ENCODE measurements at regions not wholly inside any gene's neighbourhood (a gene's known extent, or its start where the extent isn't known, plus 50 kb on each side); places are given as distances from the start of the nearest gene placed in this dataset.
A peak's percentile ranks its signal among the peaks of the same experiment; 100 is the strongest.
"Not testable (repeated sequence)": the region's sequence is repeated elsewhere in the genome, so short reads cannot be mapped to it uniquely, and the experiment has no call there.

DNA sequence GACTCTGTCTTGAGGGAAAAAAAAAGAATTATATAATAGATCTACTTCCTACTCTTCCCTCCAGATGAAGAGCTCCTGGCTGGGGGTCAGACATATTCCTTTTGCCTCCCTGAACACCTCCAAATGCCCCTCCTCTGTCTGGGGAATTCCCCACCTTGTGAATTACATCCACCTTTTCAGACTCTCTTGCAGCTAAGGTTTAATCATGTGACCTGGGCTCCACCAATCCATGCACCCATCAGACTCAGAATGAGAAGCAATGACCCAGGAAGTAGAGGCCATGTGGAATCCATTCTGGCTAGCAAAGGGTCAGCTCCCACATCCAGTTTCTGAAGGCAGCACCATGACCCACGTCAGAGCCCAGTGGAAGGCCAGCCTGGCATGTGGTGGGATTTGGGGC is 93.6 kb upstream of the CUX1 start:
- Mint-ChIP-seq H3K9me3 (peaks cover 9% of the 10 kb centered on the region), H3K27ac (no peak overlapping the region)

DNA sequence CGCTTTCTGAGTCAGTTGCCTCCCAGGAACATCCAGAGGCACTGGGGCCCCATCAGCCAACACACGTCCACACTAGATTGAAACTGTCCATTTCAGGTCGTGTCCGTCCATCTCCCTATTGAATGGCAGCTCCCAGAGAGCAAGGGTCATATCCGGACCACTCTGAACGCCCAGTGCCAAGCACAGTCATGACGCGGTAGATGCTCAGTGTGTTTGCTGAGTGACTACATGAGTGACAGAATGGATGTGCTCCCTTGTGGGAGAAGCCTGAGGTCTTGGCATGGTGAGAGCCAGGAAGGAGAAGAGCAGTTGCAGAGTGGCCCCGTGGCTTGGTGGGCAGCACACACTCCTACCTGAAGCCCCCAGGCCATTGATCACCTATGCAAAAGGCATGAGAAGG is 92.5 kb upstream of the CUX1 start:
- H3K4me3 Mint-ChIP-seq, result no peak overlapping the region
- H3K27ac Mint-ChIP-seq, result no peak overlapping the region
- H3K27me3 Mint-ChIP-seq (ENCODE audit: low read depth), result no peaks in the 10 kb centered on the region
- H3K9me3 Mint-ChIP-seq, result peaks cover 9% of the 10 kb centered on the region
- no peaks in the 10 kb centered on the region for H3K36me3 Mint-ChIP-seq (ENCODE audit: low read depth)
- peaks cover 2% of the 10 kb centered on the region for H3K4me1 Mint-ChIP-seq (ENCODE audit: low read depth)

More for the DNA sequence above, 93.6 kb upstream of the CUX1 start:
- H3K4me1 Mint-ChIP-seq (ENCODE audit: low read depth), result peaks cover 2% of the 10 kb centered on the region
- no peaks in the 10 kb centered on the region for H3K27me3 Mint-ChIP-seq (ENCODE audit: low read depth)
- H3K36me3 Mint-ChIP-seq (ENCODE audit: low read depth), result no peaks in the 10 kb centered on the region
- no peak overlapping the region for H3K4me3 Mint-ChIP-seq

DNA sequence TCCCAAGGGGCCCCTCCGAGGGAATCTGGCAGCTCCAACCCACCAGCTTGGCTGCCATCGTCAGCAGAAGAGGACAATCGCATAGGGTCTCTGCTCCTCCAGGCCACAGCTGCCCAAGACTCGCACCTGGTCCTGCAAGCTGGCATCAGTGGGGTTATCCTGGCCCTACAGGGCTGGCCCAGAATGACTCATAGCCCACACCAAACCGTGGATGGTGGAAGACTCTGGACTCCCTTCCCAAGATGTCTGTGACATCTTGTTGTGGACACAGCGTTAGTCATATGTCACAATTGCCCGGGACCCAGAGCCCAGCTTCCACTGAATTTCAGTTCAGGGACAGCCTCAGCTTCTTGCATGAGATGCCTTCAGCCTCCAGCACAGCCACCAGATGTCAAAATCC is 91.5 kb upstream of the CUX1 start:
- H3K27me3 Mint-ChIP-seq (ENCODE audit: low read depth), result no peaks in the 10 kb centered on the region
- peaks cover 9% of the 10 kb centered on the region for H3K9me3 Mint-ChIP-seq
- H3K4me3 Mint-ChIP-seq, result no peak overlapping the region
- H3K27ac Mint-ChIP-seq, result no peak overlapping the region
- no peaks in the 10 kb centered on the region for H3K4me1 Mint-ChIP-seq (ENCODE audit: low read depth)
- H3K36me3 Mint-ChIP-seq (ENCODE audit: low read depth), result no peaks in the 10 kb centered on the region

DNA sequence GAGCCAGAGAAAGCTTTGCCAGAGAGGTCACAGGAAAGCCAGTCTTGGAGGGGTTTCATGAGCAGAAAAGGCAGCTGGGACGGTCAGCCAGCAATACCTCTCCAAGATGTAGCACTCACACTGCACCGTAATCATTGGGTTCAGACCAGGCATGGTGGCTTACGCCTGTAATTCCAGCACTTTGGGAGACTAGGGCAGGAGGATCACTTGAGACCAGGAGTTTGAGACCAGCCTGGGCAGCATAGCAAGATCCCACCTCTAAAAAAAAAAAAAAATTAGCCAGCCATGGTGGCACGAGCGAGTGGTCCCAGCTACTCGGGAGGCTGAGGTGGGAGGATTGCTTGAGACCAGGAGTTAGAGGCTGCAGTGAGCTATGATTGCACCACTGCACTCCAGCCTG is 90.2 kb upstream of the CUX1 start:
- H3K4me3 Mint-ChIP-seq, result no peak overlapping the region
- H3K9me3 Mint-ChIP-seq, result peaks cover 9% of the 10 kb centered on the region
- no peaks in the 10 kb centered on the region for H3K27me3 Mint-ChIP-seq (ENCODE audit: low read depth)
- no peaks in the 10 kb centered on the region for H3K4me1 Mint-ChIP-seq (ENCODE audit: low read depth)
- H3K36me3 Mint-ChIP-seq (ENCODE audit: low read depth), result no peaks in the 10 kb centered on the region
- no peak overlapping the region for H3K27ac Mint-ChIP-seq

DNA sequence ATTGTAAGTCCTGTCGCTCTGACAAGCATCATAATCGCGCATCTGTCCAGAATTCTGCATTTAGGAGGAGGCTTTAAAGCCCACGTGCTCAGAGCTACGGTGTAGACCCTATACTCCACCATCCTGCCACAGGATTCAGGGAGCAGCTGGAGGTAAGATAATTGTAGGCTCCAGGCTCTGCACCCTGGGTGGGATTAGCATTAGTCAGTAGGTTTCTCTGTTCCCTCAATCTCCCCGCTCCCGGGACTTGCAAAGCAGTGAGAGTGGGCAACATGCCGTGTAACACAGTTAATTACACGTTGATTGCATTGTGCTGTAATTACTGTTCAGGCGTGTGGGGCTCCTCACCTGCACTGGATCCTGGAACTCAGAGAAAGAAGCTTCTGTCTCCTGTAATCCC is 89.3 kb upstream of the CUX1 start:
- no peaks in the 10 kb centered on the region for H3K4me1 Mint-ChIP-seq (ENCODE audit: low read depth)
- H3K4me3 Mint-ChIP-seq, result no peak overlapping the region
- H3K27me3 Mint-ChIP-seq (ENCODE audit: low read depth), result no peaks in the 10 kb centered on the region

DNA sequence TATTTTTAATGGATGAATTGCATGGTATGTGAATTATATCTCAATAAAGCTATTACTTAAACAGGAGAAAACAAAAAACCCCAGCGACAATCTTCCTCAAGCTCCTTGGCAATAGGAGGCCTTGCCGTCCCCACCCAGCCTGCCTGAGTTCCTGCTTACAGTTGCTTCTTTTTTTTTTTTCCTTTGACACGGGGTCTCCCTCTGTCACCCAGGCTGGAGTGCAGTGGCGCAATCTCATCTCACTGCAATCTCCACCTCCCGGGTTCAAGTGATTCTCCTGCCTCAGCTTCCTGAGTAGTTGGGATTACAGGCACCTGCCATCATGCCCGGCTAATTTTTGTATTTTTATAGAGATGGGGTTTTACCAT is 88.6 kb upstream of the CUX1 start:
- not testable (repeated sequence) for H3K27ac Mint-ChIP-seq; H3K4me1 Mint-ChIP-seq (ENCODE audit: low read depth); H3K9me3 Mint-ChIP-seq; H3K4me3 Mint-ChIP-seq; H3K36me3 Mint-ChIP-seq (ENCODE audit: low read depth); H3K27me3 Mint-ChIP-seq (ENCODE audit: low read depth)

More for the DNA sequence above, 89.3 kb upstream of the CUX1 start:
- Mint-ChIP-seq H3K27ac (no peak overlapping the region), H3K9me3 (peaks cover 8% of the 10 kb centered on the region), H3K36me3 (ENCODE audit: low read depth) (no peaks in the 10 kb centered on the region)

DNA sequence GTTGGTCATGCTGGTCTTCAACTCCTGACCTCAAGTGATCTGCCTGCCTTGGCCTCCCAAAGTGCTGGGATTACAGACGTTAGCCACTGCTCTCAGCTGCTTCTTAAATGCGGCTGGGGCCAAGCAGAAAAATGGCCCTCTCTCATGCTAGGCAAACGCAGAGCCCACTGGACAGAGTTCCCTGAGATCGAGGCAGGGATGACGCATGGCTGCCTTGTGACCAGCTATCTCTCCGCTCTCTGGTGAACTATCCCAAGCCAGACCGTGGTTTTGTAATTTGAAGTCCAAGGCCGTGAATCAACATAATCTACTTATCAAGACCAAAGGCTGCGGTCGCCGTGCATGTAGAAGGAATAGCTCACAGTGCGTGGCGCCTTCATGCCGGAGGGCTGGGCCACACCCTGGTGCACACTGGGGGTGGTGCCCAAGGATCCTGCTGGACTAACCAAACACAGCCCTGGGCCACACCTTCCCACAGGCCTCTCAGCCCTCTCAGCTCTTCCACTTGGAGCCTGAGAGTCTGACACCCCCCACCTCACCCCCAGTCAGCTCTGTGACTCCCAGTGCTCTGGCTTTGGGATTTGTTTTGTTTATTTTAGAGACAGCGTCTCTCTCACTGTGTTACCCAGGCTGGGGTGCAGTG is 88.1 kb upstream of the CUX1 start:
- Mint-ChIP-seq H3K9me3 (no peaks in the 10 kb centered on the region), H3K27me3 (ENCODE audit: low read depth) (no peaks in the 10 kb centered on the region), H3K36me3 (ENCODE audit: low read depth) (no peaks in the 10 kb centered on the region), H3K4me1 (ENCODE audit: low read depth) (no peaks in the 10 kb centered on the region), H3K27ac (no peak overlapping the region), H3K4me3 (no peak overlapping the region)

DNA sequence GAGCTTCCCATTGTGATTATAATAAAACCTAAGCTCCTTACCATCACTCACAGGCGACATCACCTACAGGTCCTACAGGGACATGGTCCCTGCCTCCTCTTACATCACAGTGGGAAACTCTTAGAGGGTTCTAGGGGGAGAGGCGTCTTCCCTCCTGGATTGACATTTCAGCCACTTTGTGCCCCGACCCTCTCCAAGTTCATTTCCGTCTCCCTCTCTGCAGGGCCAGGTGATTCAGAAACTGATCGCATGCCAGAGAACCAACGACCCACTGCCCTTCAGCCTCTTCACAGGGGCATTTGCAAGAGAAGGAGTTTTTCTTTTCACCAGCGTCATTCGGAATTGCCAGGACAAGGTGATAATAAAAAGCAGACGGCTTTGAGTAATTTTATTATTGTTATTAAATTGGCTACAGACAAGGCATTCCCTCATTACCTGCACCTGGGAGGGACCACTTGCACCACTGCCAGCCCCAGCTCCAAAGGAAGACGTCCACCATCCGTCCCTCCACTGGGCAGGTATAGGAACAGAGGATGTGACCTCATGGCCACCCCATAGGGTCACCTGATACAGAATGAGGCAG is 85.8 kb upstream of the CUX1 start:
- peaks cover 2% of the 10 kb centered on the region for H3K4me1 Mint-ChIP-seq (ENCODE audit: low read depth)
- no peaks in the 10 kb centered on the region for H3K27me3 Mint-ChIP-seq (ENCODE audit: low read depth)
- H3K27ac Mint-ChIP-seq, result peak overlapping the region; percentile 26

DNA sequence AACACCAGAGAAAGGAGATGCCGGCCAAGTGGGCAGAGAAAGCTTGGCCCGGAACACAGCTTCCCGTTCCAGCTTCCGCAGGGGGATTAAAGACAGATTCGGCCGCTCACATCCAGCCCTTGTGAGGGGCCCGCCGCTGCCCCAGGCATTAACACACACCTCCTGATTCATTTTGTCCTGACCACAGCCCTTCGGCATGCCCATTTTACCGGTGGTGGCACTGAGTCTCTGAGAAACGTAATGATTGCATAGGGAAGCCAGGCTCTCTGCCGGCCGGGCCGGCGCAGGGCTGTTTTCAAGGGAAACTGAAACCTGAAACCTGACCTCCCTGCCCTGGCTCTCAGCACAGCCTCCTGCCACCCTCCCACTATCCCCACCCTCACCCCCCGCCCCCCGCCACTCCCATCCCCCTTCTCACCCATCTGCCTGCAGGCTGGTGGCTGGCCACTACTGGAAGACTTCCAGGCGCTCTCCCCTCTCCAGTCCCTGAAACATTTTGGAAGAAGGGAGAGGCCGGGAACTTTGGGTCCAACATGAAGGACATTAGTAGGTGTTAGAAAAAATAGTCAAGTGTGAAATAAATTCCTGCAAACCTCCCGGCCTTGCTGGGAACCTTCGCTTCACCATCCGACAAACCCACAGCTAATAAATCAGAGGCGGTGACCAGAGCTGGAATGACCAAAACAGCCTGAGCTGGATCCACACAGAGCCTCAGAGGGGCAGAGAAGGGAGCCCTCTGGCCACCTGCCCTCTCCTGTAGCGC is 83.5 kb upstream of the CUX1 start:
- Mint-ChIP-seq H3K27me3 (ENCODE audit: low read depth) (no peaks in the 10 kb centered on the region), H3K36me3 (ENCODE audit: low read depth) (no peaks in the 10 kb centered on the region), H3K9me3 (no peaks in the 10 kb centered on the region), H3K27ac (no peak overlapping the region), H3K4me3 (no peak overlapping the region), H3K4me1 (ENCODE audit: low read depth) (peaks cover 4% of the 10 kb centered on the region)

More for the DNA sequence above, 85.8 kb upstream of the CUX1 start:
- Mint-ChIP-seq H3K9me3 (no peaks in the 10 kb centered on the region), H3K4me3 (no peak overlapping the region), H3K36me3 (ENCODE audit: low read depth) (no peaks in the 10 kb centered on the region)

DNA sequence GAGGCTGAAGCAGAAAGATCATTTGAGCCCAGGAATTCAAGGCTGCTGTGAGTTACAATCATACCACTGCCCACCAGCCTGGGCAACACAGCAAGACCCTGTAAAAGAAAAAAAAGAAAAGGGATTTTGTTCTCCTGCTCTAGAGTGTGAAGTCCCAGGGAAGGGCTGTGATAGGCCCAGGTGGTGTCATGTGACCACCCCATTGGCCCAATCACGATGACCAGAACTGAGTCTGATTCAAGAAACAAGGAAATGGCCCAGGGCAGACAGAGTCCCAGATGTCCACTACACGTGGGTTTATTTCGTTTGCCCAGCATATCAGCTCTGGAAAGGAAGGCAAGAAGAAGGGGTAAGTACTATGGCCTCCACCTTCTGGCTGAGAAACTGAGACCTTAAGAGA is 81.3 kb upstream of the CUX1 start:
- Mint-ChIP-seq H3K36me3 (ENCODE audit: low read depth) (no peaks in the 10 kb centered on the region), H3K27ac (no peak overlapping the region), H3K4me1 (ENCODE audit: low read depth) (peaks cover 17% of the 10 kb centered on the region), H3K9me3 (no peaks in the 10 kb centered on the region), H3K4me3 (no peak overlapping the region), H3K27me3 (ENCODE audit: low read depth) (no peaks in the 10 kb centered on the region)

DNA sequence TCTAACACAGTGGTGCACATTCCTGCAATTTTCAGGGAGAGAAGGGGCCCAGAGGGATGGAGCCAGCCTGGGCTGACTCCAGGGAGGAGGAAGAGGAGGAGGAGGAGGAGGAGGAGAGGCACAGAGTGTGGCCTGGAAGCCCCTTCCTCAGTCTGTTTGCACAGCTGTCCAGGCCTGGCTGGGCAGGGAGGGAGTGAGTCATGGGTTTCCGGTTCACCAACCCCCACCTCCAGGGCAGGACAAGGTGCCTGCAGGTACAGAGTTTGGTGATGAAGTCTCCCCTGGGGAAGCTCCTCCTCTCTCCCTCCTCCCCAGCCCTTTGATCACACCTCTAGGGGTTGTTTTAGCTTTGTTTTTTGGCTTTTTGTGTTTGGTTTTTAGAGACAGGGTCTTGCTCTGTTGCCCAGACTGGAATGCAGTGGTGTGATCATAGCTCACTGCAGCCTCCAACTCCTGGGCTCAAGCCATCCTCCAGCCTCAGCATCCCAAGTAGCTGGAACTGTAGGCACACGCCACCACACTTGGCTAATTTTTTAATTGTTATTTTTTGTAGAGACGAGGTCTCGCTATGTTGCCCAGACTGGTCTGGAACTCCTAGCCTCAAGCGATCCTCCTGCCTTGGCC is 77.5 kb upstream of the CUX1 start:
- Mint-ChIP-seq H3K4me3 (no peak overlapping the region), H3K27ac (peak overlapping the region; percentile 49)

DNA sequence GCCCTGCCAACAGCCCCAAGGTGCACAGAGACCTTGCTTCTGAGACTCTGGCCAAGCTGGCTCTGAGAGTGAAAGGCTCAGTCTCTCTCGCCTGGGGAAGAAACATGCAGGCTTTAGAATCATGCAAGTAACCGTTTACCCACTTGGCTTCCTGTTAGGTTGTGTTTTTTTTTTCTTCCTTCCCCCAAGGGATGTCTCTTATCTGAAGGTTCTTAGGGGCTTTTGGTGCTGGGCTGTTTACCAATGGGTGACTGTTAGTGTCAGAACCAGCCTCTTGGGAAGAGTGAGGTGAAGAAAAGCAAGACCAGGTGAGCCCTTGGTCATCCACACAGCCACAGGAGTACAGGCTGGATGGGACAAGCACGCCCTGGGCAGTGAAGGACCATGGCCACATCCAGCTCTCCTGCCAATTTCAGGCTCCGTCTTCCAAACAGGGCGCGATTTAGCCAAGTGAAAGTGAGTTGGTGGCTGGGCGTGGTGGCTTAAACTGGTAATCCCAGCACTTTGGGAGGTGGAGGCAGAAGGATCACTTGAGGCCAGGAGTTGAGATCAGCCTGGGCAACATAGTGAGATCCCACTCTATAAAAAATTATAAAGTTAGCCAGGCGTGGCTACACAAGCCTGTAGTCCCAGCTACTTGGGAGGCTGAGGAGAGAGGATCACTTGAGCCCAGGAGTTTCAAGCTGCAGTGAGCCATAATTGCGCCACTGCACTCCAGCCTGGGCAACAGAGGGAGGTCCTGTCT is 76.3 kb upstream of the CUX1 start:
- Mint-ChIP-seq H3K4me1 (ENCODE audit: low read depth) (peaks cover 28% of the 10 kb centered on the region), H3K27ac (peak overlapping the region; percentile 86), H3K36me3 (ENCODE audit: low read depth) (no peaks in the 10 kb centered on the region), H3K27me3 (ENCODE audit: low read depth) (no peaks in the 10 kb centered on the region), H3K4me3 (peak overlapping the region; percentile 48), H3K9me3 (no peaks in the 10 kb centered on the region)

More for the DNA sequence above, 77.5 kb upstream of the CUX1 start:
- Mint-ChIP-seq H3K9me3 (no peaks in the 10 kb centered on the region), H3K4me1 (ENCODE audit: low read depth) (peaks cover 26% of the 10 kb centered on the region), H3K27me3 (ENCODE audit: low read depth) (no peaks in the 10 kb centered on the region), H3K36me3 (ENCODE audit: low read depth) (no peaks in the 10 kb centered on the region)

DNA sequence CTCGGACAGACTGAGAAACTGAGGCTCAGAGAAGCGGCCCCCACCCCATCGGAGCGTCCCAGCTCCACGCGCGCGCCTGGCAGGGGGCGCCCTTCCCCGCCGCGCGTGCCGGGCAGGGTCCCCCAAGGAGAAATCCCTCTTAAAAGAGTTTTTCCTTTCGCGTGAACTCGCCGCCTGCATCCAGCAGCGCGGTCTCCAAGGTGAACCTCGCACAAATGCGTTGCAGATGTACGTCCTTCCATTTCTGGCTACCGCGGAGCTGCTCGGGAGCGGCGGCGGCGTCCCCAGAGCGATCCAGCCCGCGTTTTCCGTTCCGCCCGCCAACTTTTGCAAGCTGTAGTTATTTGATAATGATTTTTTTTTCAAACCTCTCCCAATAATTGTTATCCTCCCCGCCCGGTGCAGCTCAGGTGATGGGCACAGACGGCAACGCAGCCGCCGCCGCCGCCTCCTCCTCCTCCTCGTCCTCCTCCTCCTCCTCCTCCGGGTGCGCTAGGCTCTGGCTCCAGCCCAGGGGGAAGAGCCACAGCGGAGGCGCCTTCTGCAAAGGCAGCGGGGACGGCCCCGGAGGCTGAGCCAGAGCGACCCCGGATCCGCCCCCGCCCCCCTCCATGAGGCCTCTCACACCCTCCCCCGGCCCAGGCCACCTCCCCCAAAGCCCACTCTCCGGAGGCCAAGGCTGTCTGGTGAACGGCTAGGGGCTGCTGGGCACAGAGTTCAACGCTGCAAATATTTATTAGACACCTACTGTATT is 74.0 kb upstream of the CUX1 start:
- H3K27me3 Mint-ChIP-seq (ENCODE audit: low read depth), result no peaks in the 10 kb centered on the region
- peak overlapping the region; percentile 41 for H3K27ac Mint-ChIP-seq
- peaks cover 33% of the 10 kb centered on the region for H3K4me1 Mint-ChIP-seq (ENCODE audit: low read depth)
- no peaks in the 10 kb centered on the region for H3K36me3 Mint-ChIP-seq (ENCODE audit: low read depth)
- peak overlapping the region; percentile 81 for H3K4me3 Mint-ChIP-seq
- no peaks in the 10 kb centered on the region for H3K9me3 Mint-ChIP-seq

DNA sequence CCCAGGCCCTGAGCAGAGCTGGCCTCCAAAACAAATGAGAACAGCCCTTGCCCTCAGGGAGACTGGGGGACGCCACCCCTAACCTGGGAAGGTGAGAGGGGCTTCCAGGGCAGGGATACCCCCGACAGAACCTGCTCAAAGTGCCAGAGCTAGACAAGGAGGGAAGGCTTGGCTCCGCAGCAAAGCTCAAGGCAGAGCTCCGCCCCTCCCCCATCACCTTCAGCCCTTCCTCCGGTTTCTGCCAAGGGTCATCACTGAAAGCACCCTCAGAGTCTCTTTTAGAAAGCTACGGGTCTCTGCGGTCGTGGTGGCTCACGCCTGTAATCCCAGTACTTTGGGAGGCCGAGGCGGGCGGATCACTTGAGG is 73.4 kb upstream of the CUX1 start:
- peaks cover 33% of the 10 kb centered on the region for H3K4me1 Mint-ChIP-seq (ENCODE audit: low read depth)
- peak overlapping the region; percentile 34 for H3K4me3 Mint-ChIP-seq
- H3K27me3 Mint-ChIP-seq (ENCODE audit: low read depth), result no peaks in the 10 kb centered on the region
- H3K27ac Mint-ChIP-seq, result no peak overlapping the region
- H3K9me3 Mint-ChIP-seq, result no peaks in the 10 kb centered on the region
- H3K36me3 Mint-ChIP-seq (ENCODE audit: low read depth), result no peaks in the 10 kb centered on the region
